PC-9 (cell line): ENCODE measurements at regions not wholly inside any gene's neighbourhood (a gene's known extent, or its start where the extent isn't known, plus 50 kb on each side); places are given as distances from the start of the nearest gene placed in this dataset.

Experiments
- EZH2 ChIP-seq: fragments of 200-600 bp; sonication (generic); IDR thresholded peaks from 2 replicates; pipeline ENCODE4 v1.8.0; 2017; ENCODE audit warnings: antibody characterized with exemption, low read depth
- TF ChIP-seq, protein P1 (sequence below): fragments of 200-600 bp; sonication (generic); conservative IDR thresholded peaks from 2 replicates; pipeline ENCODE4 v1.6.1; 2017; ENCODE audit warnings: mixed run types, antibody characterized with exemption, mild to moderate bottlenecking, moderate library complexity

- TF ChIP-seq EZH2: no peak
- TF ChIP-seq, protein P1, sequence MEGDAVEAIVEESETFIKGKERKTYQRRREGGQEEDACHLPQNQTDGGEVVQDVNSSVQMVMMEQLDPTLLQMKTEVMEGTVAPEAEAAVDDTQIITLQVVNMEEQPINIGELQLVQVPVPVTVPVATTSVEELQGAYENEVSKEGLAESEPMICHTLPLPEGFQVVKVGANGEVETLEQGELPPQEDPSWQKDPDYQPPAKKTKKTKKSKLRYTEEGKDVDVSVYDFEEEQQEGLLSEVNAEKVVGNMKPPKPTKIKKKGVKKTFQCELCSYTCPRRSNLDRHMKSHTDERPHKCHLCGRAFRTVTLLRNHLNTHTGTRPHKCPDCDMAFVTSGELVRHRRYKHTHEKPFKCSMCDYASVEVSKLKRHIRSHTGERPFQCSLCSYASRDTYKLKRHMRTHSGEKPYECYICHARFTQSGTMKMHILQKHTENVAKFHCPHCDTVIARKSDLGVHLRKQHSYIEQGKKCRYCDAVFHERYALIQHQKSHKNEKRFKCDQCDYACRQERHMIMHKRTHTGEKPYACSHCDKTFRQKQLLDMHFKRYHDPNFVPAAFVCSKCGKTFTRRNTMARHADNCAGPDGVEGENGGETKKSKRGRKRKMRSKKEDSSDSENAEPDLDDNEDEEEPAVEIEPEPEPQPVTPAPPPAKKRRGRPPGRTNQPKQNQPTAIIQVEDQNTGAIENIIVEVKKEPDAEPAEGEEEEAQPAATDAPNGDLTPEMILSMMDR: no peak
Measured at GRCh38 chr3:159858650-159859049, 130.0 kb upstream of the IL12A start.
